NCI-H510A treated with DMSO at 0.1 percent for 48 hours (cell line): ENCODE measurements at regions not wholly inside any gene's neighbourhood (a gene's known extent, or its start where the extent isn't known, plus 50 kb on each side); places are given as distances from the start of the nearest gene placed in this dataset.
"Not testable (repeated sequence)": the region's sequence is repeated elsewhere in the genome, so short reads cannot be mapped to it uniquely, and the experiment has no call there.

ENCODE experiments used
- DNase-seq: peaks from one replicate; lab custom pipeline; 2025; lab: John Stamatoyannopoulos, UW

GRCh38 chr2:176763851-176764404 lies 448.7 kb upstream of the HNRNPA3 start:
- no peak for DNase-seq

- no peak for DNase-seq
These were observed 447.7 kb upstream of the HNRNPA3 start for GRCh38 chr2:176764921-176765320.

GRCh38 chr2:176766005-176766404 lies 446.6 kb upstream of the HNRNPA3 start:
- no peak for DNase-seq

- no peak for DNase-seq
These were observed 444.4 kb upstream of the HNRNPA3 start for GRCh38 chr2:176768185-176768584.

- no peak for DNase-seq
These were observed 443.6 kb upstream of the HNRNPA3 start for GRCh38 chr2:176769021-176769420.

- no peak for DNase-seq
These were observed 442.9 kb upstream of the HNRNPA3 start for GRCh38 chr2:176769499-176770370.

GRCh38 chr2:176772816-176773215 lies 439.8 kb upstream of the HNRNPA3 start:
- DNase-seq, result no peak

- no peak for DNase-seq
These were observed 437.7 kb upstream of the HNRNPA3 start for GRCh38 chr2:176774766-176775451.

- no peak for DNase-seq
These were observed 435.3 kb upstream of the HNRNPA3 start for GRCh38 chr2:176777262-176777661.

- DNase-seq, result no peak
These were observed 432.7 kb upstream of the HNRNPA3 start for GRCh38 chr2:176779917-176780316.

- no peak for DNase-seq
These were observed 432.2 kb upstream of the HNRNPA3 start for GRCh38 chr2:176780348-176780747.

GRCh38 chr2:176781570-176782217 lies 430.9 kb upstream of the HNRNPA3 start:
- DNase-seq, result no peak

- no peak for DNase-seq
These were observed 427.9 kb upstream of the HNRNPA3 start for GRCh38 chr2:176784633-176785200.

GRCh38 chr2:176789751-176790150 lies 422.8 kb upstream of the HNRNPA3 start:
- DNase-seq, result no peak

- DNase-seq, result no peak
These were observed 422.1 kb upstream of the HNRNPA3 start for GRCh38 chr2:176790468-176790867.

GRCh38 chr2:176793792-176794191 lies 418.8 kb upstream of the HNRNPA3 start:
- no peak for DNase-seq

GRCh38 chr2:176794392-176794791 lies 418.2 kb upstream of the HNRNPA3 start:
- DNase-seq, result no peak

- no peak for DNase-seq
These were observed 416.8 kb upstream of the HNRNPA3 start for GRCh38 chr2:176795823-176796222.

GRCh38 chr2:176796677-176797076 lies 415.9 kb upstream of the HNRNPA3 start:
- not testable (repeated sequence) for DNase-seq

- peak; percentile 37 for DNase-seq
These were observed 408.2 kb upstream of the HNRNPA3 start for GRCh38 chr2:176804392-176804791.

GRCh38 chr2:176805345-176805744 lies 407.2 kb upstream of the HNRNPA3 start:
- no peak for DNase-seq

GRCh38 chr2:176812246-176812775 lies 400.3 kb upstream of the HNRNPA3 start:
- DNase-seq, result no peak
